Small intestine (tissue), 7 donors: ENCODE measurements at regions not wholly inside any gene's neighbourhood (a gene's known extent, or its start where the extent isn't known, plus 50 kb on each side); places are given as distances from the start of the nearest gene placed in this dataset.

Experiments used
- DNase-seq, 2 donors: peaks; one replicate each; pipeline versions ENCODE4 v3.0.0 to v3.0.0-alpha.2; 2013
- FAIRE-seq: peaks from 2 replicates; lab custom pipeline; 2012; peaks lifted over from hg19 to GRCh38; lab: Jason Lieb, UNC
- H3K27ac ChIP-seq, 3 donors: one replicate each; pipeline ENCODE4 v1.5.1; 2013; ENCODE audit warnings: low read length in 2 of 3, mild to moderate bottlenecking in 2 of 3, control low read depth in 1 of 3, inconsistent platforms in 1 of 3, low read depth in 1 of 3, moderate library complexity in 1 of 3
- H3K27me3 ChIP-seq, 3 donors: one replicate each; pipeline ENCODE4 v1.6.1; 2013; ENCODE audit warnings: low read length in 3 of 3, inconsistent platforms in 1 of 3; ENCODE audit not compliant: control insufficient read depth in 3 of 3, insufficient read depth in 3 of 3
- H3K36me3 ChIP-seq, 3 donors: one replicate each; pipeline ENCODE4 v1.6.1; 2013; ENCODE audit warnings: low read length in 3 of 3, inconsistent platforms in 1 of 3, low read depth in 1 of 3, mild to moderate bottlenecking in 1 of 3, moderate library complexity in 1 of 3; ENCODE audit not compliant: control insufficient read depth in 3 of 3, insufficient read depth in 2 of 3
- H3K4me1 ChIP-seq, 3 donors: one replicate each; pipeline ENCODE4 v1.6.1; 2013; ENCODE audit warnings: low read length in 2 of 3, inconsistent platforms in 1 of 3, low read depth in 1 of 3, mild to moderate bottlenecking in 1 of 3, moderate library complexity in 1 of 3; ENCODE audit not compliant: control insufficient read depth in 3 of 3, insufficient read depth in 2 of 3
- H3K4me3 ChIP-seq, 3 donors: one replicate each; pipeline ENCODE4 v1.5.1; 2013; ENCODE audit warnings: low read length in 3 of 3, control low read depth in 1 of 3, inconsistent platforms in 1 of 3, low read depth in 1 of 3, mild to moderate bottlenecking in 1 of 3, moderate library complexity in 1 of 3
- H3K9me3 ChIP-seq, 2 donors: one replicate each; pipeline ENCODE4 v1.6.1; 2013; ENCODE audit warnings: low read depth in 1 of 2, low read length in 1 of 2; ENCODE audit not compliant: control insufficient read depth in 2 of 2, insufficient read depth in 1 of 2
- WGBS, 3 donors: extraction: QIAGEN DNeasy Blood & Tissue Kit; methylation state at CpG; one replicate each; pipeline ENCODE4 v1.1.7; 2013; 5-methylcytosine and 5-hydroxymethylcytosine counted together
- donor health status: healthy with polysubstance abuse.
- donor health status: control.
- donor health status: control.
- donor health status: Bipolar disorder and iron deficiency.
- donor health status: healthy.

- Histone ChIP-seq H3K27ac (no peak overlapping the region), H3K9me3 (no peaks in the 10 kb centered on the region), H3K27me3 (no peaks in the 10 kb centered on the region), H3K36me3 (no peaks in the 10 kb centered on the region), H3K4me1 (no peaks in the 10 kb centered on the region), H3K4me3 (no peak overlapping the region)
- no peak for DNase-seq
- FAIRE-seq, result no peak
Observed at GRCh38 chr4:117284736-117285135, 199.4 kb upstream of the TRAM1L1 start.

GRCh38 chr4:117293784-117294183, 208.4 kb upstream of the TRAM1L1 start:
- H3K9me3 ChIP-seq, result no peaks in the 10 kb centered on the region

GRCh38 chr4:117302226-117302625, 216.8 kb upstream of the TRAM1L1 start:
- H3K4me1 ChIP-seq, result no peaks in the 10 kb centered on the region
- no peaks in the 10 kb centered on the region for H3K27me3 ChIP-seq
- H3K9me3 ChIP-seq, result no peaks in the 10 kb centered on the region
- 67 to 80% (median 73%) methylated on average over 2 of the region's 2 CpGs for WGBS, 3 donors
- no peak for DNase-seq
- no peak overlapping the region for H3K4me3 ChIP-seq
- H3K36me3 ChIP-seq, result no peaks in the 10 kb centered on the region
- FAIRE-seq, result no peak
- H3K27ac ChIP-seq, result no peak overlapping the region

More at GRCh38 chr4:117293784-117294183, 208.4 kb upstream of the TRAM1L1 start:
- 0 to 71% (median 65%) methylated on average over 1 of the region's 1 CpG for WGBS, 3 donors
- FAIRE-seq, result no peak
- Histone ChIP-seq H3K27me3 (no peaks in the 10 kb centered on the region), H3K36me3 (no peaks in the 10 kb centered on the region), H3K4me1 (no peaks in the 10 kb centered on the region), H3K27ac (no peak overlapping the region), H3K4me3 (no peak overlapping the region)
- DNase-seq, result no peak

- DNase-seq, result no peak
- H3K36me3 ChIP-seq, result no peaks in the 10 kb centered on the region
- H3K27ac ChIP-seq, result no peak overlapping the region
- H3K4me3 ChIP-seq, result no peak overlapping the region
- no peaks in the 10 kb centered on the region for H3K4me1 ChIP-seq
- H3K9me3 ChIP-seq, result no peaks in the 10 kb centered on the region
- no peak for FAIRE-seq
- H3K27me3 ChIP-seq, result no peaks in the 10 kb centered on the region
- WGBS, 3 donors, result 31 to 68% (median 45%) methylated on average over 2 of the region's 2 CpGs
Observed at GRCh38 chr4:117311215-117311614, 225.8 kb upstream of the TRAM1L1 start.

- WGBS, 3 donors, result 80 to 95% (median 93%) methylated on average over 3 of the region's 3 CpGs
- no peak for FAIRE-seq
Observed at GRCh38 chr4:117311989-117312388, 226.6 kb upstream of the TRAM1L1 start.

GRCh38 chr4:117324851-117325491, 239.6 kb upstream of the TRAM1L1 start:
- WGBS, 3 donors, result 81 to 97% (median 96%) methylated on average over 1 of the region's 1 CpG
- FAIRE-seq, result no peak
- Histone ChIP-seq H3K27ac (no peak overlapping the region), H3K36me3 (no peaks in the 10 kb centered on the region), H3K27me3 (no peaks in the 10 kb centered on the region), H3K4me3 (no peak overlapping the region), H3K9me3 (no peaks in the 10 kb centered on the region), H3K4me1 (no peaks in the 10 kb centered on the region)
- DNase-seq, result no peak

More at GRCh38 chr4:117311989-117312388, 226.6 kb upstream of the TRAM1L1 start:
- no peak for DNase-seq
- Histone ChIP-seq H3K36me3 (no peaks in the 10 kb centered on the region), H3K27ac (no peak overlapping the region), H3K4me3 (no peak overlapping the region), H3K4me1 (no peaks in the 10 kb centered on the region), H3K27me3 (no peaks in the 10 kb centered on the region), H3K9me3 (no peaks in the 10 kb centered on the region)

GRCh38 chr4:117326091-117326490, 240.7 kb upstream of the TRAM1L1 start:
- no peaks in the 10 kb centered on the region for H3K4me1 ChIP-seq
- H3K27ac ChIP-seq, result no peak overlapping the region
- H3K4me3 ChIP-seq, result no peak overlapping the region
- H3K9me3 ChIP-seq, result no peaks in the 10 kb centered on the region
- no peak for FAIRE-seq
- DNase-seq, result no peak
- no peaks in the 10 kb centered on the region for H3K27me3 ChIP-seq
- 66 to 88% (median 71%) methylated on average over 3 of the region's 3 CpGs for WGBS, 3 donors
- H3K36me3 ChIP-seq, result no peaks in the 10 kb centered on the region

GRCh38 chr4:117327491-117327890, 242.1 kb upstream of the TRAM1L1 start:
- Histone ChIP-seq H3K27ac (no peak overlapping the region), H3K27me3 (no peaks in the 10 kb centered on the region), H3K36me3 (no peaks in the 10 kb centered on the region), H3K9me3 (no peaks in the 10 kb centered on the region), H3K4me1 (no peaks in the 10 kb centered on the region), H3K4me3 (no peak overlapping the region)
- FAIRE-seq (no peak), DNase-seq (no peak)
- WGBS, 3 donors, result 83 to 84% (median 83%) methylated on average over 3 of the region's 3 CpGs

GRCh38 chr4:117328333-117328732, 243.0 kb upstream of the TRAM1L1 start:
- no peak for FAIRE-seq
- DNase-seq, result no peak
- WGBS, 3 donors, result 4 to 30% (median 21%) methylated on average over 2 of the region's 2 CpGs
- H3K27ac ChIP-seq, result no peak overlapping the region
- H3K36me3 ChIP-seq, result no peaks in the 10 kb centered on the region
- no peaks in the 10 kb centered on the region for H3K9me3 ChIP-seq
- no peak overlapping the region for H3K4me3 ChIP-seq
- no peaks in the 10 kb centered on the region for H3K4me1 ChIP-seq
- no peaks in the 10 kb centered on the region for H3K27me3 ChIP-seq
